ENCODE measurements at regions not wholly inside any gene's neighbourhood (a gene's known extent, or its start where the extent isn't known, plus 50 kb on each side); places are given as distances from the start of the nearest gene placed in this dataset.

DNA sequence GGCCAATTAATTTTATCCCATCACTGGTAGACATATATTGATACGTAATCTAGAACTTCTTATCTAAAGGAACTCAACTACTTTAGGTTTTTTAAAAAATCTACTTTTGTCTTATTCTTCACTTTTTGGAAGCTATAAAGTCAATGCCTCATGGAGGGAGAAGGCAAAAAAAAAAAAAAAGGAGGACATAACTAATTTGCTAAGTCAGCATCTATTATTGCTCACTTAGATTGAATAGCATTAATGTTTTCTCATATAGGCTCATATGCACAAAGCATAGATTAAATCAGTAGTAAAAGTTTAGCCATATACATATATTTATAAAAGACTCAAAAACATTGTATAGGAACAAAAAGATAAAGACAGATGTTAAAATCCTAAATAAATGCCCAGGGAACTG, 179.3 kb upstream of the DGKB start:
- Histone ChIP-seq H2BK5ac (ENCODE audit: low read depth, low read length, poor library complexity, severe bottlenecking) (no peak overlapping the region), H4K91ac (ENCODE audit: insufficient read depth, low read depth, low read length) (no peak overlapping the region), H3K4me2 (ENCODE audit: low read depth, low read length) (no peak overlapping the region), H2BK120ac (ENCODE audit: low read depth, low read length) (no peak overlapping the region), H4K20me1 (ENCODE audit: insufficient read depth, low read length) (no peaks in the 10 kb centered on the region), H3K4me3 (ENCODE audit: insufficient read depth, low read depth, low read length) (no peak overlapping the region), H3K4me1 (ENCODE audit: control insufficient read depth, insufficient read depth, low read length) (no peaks in the 10 kb centered on the region), H2AK9ac (replicated peaks; ENCODE audit: low read depth, low read length, poor library complexity) (no peak overlapping the region), H3K9me3 (ENCODE audit: control insufficient read depth, insufficient read depth, low read length) (no peaks in the 10 kb centered on the region), H2AK5ac (ENCODE audit: low read depth, low read length) (no peak overlapping the region), H3K23ac (ENCODE audit: low read depth, low read length) (no peak overlapping the region), H2BK15ac (ENCODE audit: low read depth, low read length) (no peak overlapping the region), H3K4ac (ENCODE audit: low read depth, low read length) (no peak overlapping the region), H3K27me3 (ENCODE audit: control insufficient read depth, insufficient read depth, low read length) (no peaks in the 10 kb centered on the region), H4K8ac (ENCODE audit: low read depth in 2 of 2, low read length in 2 of 2) (no peak overlapping the region), H3K9ac (ENCODE audit: low read depth, low read length) (no peak overlapping the region), H3K79me1 (ENCODE audit: low read depth in 1 of 2, low read length in 2 of 2) (no peaks in the 10 kb centered on the region), H3K9me1 (ENCODE audit: insufficient read depth, low read length) (no peaks in the 10 kb centered on the region), H3K14ac (replicated peaks; ENCODE audit: low read depth, low read length) (no peak overlapping the region), H2AFZ (replicated peaks; ENCODE audit: low read length, poor library complexity) (no peak overlapping the region), H3K56ac (ENCODE audit: extremely low read depth, insufficient read depth, low read length) (no peak overlapping the region), H2BK20ac (ENCODE audit: low read depth, low read length) (no peak overlapping the region), H3K36me3 (ENCODE audit: control insufficient read depth, insufficient read depth, low read length) (no peaks in the 10 kb centered on the region), H3K18ac (ENCODE audit: low read depth, low read length) (no peak overlapping the region), H3K27ac (ENCODE audit: insufficient read depth, low read length) (no peak overlapping the region), H4K5ac (ENCODE audit: low read depth, low read length) (no peak overlapping the region)
- ATAC-seq (ENCODE audit: low read depth) (no peak), DNase-seq (no peak)
- peak; percentile 93 for TF ChIP-seq MAFK (IDR thresholded peaks at IDR 0.05; ENCODE audit: low read depth, low read length)
- TF ChIP-seq CEBPB (IDR thresholded peaks at IDR 0.05; ENCODE audit: low read depth, low read length), result no peak
- intact Hi-C loops (cut with micrococcal nuclease) (no loop called here), dilution Hi-C loops (cut with HindIII; ENCODE audit: low sequenced_read_pairs, unreplicated experiment) (no loop called here), in situ Hi-C loops (cut with MboI; ENCODE audit: low sequenced_read_pairs) (no loop called here)
- BruUV-seq (replicated peaks), result no TSS peak
- no CpG with 5 or more reads among the region's 1 CpG for WGBS, 2 experiments (ENCODE audit: extremely low coverage in 2 of 2, insufficient read length in 1 of 2)
- ChIA-PET POLR2A (ENCODE audit: unreplicated experiment) (no interaction called here), CTCF (no interaction called here)

Data from IMR-90 (cell line).